Fibroblast of mammary gland (primary cell): ENCODE measurements at regions not wholly inside any gene's neighbourhood (a gene's known extent, or its start where the extent isn't known, plus 50 kb on each side); places are given as distances from the start of the nearest gene placed in this dataset.
A peak's percentile ranks its signal among the peaks of the same experiment; 100 is the strongest.

Experiments used
- DNase-seq: peaks from one replicate; pipeline ENCODE4 v3.0.0-alpha.2; 2010; ENCODE audit warnings: low read depth
- H3K4me3 ChIP-seq: 2 replicates; pipeline ENCODE4 v1.5.1; 2011; ENCODE audit warnings: low read depth, mild to moderate bottlenecking, low read length, moderate library complexity; ENCODE audit not compliant: control insufficient read depth
- TF ChIP-seq, protein P1 (sequence below): conservative IDR thresholded peaks from 2 replicates; pipeline ENCODE4 v1.5.1; 2011; ENCODE audit warnings: low read depth, low read length, inconsistent platforms; ENCODE audit not compliant: control insufficient read depth, insufficient read depth

DNA sequence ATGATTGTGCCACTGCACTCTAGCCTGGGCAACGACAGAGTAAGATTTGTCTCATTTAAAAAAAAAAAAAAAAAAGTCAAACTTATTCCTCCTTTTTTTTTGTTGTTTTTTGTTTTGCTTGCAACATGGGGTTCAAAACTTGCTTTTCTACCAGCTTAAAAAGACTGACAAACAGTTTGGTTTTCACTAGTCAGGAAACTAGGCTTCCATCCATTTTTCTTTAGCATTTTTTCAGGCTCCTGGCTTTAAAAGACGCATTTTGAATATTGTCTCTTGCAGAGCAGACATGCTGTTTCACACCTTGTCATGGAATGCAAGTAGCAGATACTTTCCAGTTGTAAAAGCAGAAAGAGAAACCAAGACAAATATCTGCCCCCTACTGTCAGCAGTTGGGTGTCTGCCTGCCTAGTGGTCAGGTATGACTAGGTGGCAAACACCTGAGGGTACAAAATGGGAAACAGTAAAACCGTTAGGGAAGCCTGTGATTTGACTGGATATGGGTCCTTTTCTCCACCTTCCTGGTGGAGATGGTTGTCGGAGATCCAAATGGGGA is 139.9 kb downstream of the CCDC71L start:
- TF ChIP-seq, protein P1, sequence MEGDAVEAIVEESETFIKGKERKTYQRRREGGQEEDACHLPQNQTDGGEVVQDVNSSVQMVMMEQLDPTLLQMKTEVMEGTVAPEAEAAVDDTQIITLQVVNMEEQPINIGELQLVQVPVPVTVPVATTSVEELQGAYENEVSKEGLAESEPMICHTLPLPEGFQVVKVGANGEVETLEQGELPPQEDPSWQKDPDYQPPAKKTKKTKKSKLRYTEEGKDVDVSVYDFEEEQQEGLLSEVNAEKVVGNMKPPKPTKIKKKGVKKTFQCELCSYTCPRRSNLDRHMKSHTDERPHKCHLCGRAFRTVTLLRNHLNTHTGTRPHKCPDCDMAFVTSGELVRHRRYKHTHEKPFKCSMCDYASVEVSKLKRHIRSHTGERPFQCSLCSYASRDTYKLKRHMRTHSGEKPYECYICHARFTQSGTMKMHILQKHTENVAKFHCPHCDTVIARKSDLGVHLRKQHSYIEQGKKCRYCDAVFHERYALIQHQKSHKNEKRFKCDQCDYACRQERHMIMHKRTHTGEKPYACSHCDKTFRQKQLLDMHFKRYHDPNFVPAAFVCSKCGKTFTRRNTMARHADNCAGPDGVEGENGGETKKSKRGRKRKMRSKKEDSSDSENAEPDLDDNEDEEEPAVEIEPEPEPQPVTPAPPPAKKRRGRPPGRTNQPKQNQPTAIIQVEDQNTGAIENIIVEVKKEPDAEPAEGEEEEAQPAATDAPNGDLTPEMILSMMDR: no peak
- H3K4me3 ChIP-seq: no peak overlapping the region
- no peak for DNase-seq

DNA sequence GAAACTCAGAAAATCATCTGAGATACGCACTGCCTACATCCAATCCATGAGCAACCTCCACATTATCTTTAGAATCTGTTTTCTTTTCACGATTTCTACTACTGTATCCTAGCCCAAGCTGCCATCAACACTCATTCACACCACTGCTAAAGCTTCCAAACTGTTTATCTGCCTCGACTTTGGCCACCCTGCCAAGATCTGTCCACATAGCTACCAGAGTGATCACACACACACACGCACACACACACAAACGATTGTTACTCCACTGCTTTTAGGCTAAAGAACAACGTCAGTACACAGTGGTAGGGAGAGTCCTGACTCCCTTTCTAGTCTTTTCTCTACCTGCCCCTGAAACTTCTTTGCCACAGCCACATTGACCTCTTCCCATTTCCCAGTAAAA is 142.0 kb downstream of the CCDC71L start:
- TF ChIP-seq, protein P1: no peak
- H3K4me3 ChIP-seq: no peak overlapping the region
- DNase-seq: no peak

DNA sequence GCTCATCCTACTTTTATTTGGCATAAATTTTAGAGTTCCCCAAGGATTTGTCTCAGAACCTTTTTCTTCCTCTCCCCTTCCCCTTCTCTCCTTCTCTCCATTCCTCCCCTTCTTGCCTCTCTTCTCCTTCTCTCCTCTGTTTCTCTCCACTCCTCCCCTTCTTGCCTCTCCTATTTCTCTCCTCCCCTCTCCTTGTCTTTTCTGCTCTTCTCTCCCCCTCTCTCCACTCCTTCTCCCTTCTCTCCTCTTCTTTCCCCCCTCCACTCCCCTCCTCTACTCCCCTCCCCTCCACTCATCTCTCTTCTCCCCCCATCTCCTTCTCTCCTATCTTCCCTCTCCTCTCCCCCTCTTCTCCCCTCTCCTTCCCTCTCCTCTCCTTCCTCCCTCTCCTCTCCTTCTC is 142.7 kb downstream of the CCDC71L start:
- TF ChIP-seq, protein P1: no peak
- no peak overlapping the region for H3K4me3 ChIP-seq
- no peak for DNase-seq

DNA sequence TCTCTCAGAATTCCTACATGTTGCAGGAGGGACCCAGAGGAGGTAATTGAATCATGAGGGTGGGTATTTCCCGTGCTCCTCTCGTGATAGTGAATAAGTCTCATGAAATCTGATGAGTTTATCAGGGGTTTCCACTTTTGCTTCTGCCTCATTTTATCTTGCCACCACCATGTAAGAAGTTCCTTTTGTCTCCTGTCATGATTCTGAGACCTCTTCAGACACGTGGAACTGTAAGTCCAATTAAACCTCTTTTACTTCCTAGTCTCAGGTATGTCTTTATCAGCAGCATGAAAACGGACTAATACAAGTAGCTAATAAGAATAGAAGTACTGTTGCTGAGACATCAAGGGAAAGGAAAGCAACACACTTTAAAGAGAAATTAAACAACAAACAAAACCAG is 143.4 kb downstream of the CCDC71L start:
- no peak overlapping the region for H3K4me3 ChIP-seq
- TF ChIP-seq, protein P1: no peak
- no peak for DNase-seq

DNA sequence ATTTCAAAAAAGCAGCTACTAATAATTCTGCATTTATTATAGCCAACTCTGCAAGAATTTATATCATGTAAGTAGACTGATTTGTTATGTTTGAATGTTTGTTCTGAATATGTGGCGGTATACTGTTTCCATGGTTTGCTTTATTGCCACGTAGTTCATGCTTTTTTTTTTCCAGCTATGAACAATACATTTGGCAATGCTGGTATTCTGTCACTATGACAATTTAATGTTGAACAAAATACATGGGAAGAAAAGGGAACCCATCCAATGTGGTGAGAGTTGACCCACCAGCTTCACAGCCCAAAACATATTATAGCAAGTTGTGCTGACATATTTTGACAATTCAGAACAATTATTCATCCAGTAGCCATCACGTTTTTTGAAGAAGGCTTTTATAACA is 145.6 kb downstream of the CCDC71L start:
- TF ChIP-seq, protein P1: no peak
- peak; percentile 34 for DNase-seq
- no peak overlapping the region for H3K4me3 ChIP-seq

DNA sequence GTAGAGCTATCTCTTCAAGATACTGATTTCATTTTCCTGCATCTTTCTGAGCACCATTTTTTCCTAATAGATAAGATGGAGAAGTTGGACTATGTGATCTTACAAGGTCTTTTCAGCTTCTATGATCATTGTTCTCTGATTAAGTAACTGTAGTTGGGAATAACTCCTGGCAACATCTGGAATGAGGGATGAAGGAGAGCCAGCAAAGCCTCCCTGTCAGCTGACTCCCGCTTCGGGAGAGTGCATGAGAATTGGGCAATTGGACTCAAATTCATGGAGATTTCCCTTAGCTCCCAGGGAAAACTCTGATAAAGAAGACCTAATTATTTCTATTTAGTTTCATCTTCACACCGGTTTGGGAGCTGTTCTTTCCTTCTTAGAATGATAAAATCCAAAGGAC is 146.1 kb downstream of the CCDC71L start:
- DNase-seq: peak; percentile 63
- H3K4me3 ChIP-seq: no peak overlapping the region
- TF ChIP-seq, protein P1: no peak

DNA sequence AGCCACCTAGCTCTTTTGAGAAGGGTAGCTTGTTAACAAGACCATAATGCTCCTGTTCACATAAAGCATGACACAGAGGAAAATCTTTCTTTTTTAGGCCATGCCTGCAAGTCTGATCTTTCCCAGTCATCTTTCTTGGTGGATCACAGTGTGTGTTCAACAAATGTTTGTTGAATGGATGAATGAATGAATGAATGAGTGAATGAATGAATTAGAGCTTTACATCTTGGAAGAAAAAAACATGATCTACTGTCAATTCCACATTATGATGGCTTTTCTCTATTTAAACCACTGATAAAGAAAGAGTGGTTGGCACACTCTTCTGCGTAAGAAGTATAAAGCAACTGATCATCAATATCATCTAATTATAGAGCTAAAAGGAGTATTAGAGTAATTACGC is 148.7 kb downstream of the CCDC71L start:
- no peak overlapping the region for H3K4me3 ChIP-seq
- TF ChIP-seq, protein P1: no peak
- DNase-seq: no peak
